Activated naive CD4-positive, alpha-beta T cell treated with anti-CD3 and anti-CD28 coated beads, Interleukin-2, amount 10 ng/mL, durations not matched to agents 7 days and 5 days (primary cell): ENCODE measurements at regions not wholly inside any gene's neighbourhood (a gene's known extent, or its start where the extent isn't known, plus 50 kb on each side); places are given as distances from the start of the nearest gene placed in this dataset.
"Not testable (repeated sequence)": the region's sequence is repeated elsewhere in the genome, so short reads cannot be mapped to it uniquely, and the experiment has no call there.

Experiments
- CTCF ChIA-PET: fragments of 350-600 bp; sonication (Branson Sonifier 250); formaldehyde crosslinking; loops from one replicate; lab custom pipeline; 2021; ENCODE audit warnings: antibody characterized with exemption; lab: Charles Lee
- DNase-seq: peaks from one replicate; pipeline ENCODE4 v3.0.0-alpha.2; 2020
- H3K27ac Mint-ChIP-seq: one replicate; pipeline ENCODE4 v1.8.0; 2021; ENCODE audit warnings: mild to moderate bottlenecking, moderate library complexity, mixed read lengths
- H3K27me3 Mint-ChIP-seq: one replicate; pipeline ENCODE4 v1.8.0; 2021; ENCODE audit warnings: mild to moderate bottlenecking, mixed read lengths
- H3K36me3 Mint-ChIP-seq: one replicate; pipeline ENCODE4 v1.8.0; 2021; ENCODE audit warnings: mixed read lengths
- H3K4me1 Mint-ChIP-seq: one replicate; pipeline ENCODE4 v1.8.0; 2021; ENCODE audit warnings: mixed read lengths
- H3K4me3 Mint-ChIP-seq: one replicate; pipeline ENCODE4 v1.8.0; 2021; ENCODE audit warnings: mild to moderate bottlenecking, moderate library complexity, mixed read lengths
- H3K9me3 Mint-ChIP-seq: one replicate; pipeline ENCODE4 v1.8.0; 2021; ENCODE audit warnings: mixed read lengths

DNA sequence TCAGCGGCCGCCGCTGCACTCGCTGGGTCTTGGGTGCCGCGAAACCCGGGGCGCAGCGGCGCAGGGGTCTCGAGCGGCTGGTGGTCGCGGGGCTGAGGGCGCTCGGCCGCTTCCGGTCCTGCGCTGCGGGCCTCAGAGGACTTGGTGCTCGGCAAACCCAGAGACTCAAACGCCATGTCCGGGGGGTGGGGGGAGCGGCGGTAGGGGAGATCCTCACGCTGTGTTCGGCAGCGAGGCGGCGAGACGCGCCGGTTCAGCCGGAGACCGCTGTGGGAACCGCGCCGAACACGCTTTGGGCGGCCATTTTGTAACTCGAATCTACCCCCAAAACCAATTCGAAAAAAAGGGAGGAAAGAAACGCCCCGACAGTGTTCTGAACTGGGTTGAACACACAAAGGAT lies 317.5 kb upstream of the CDH18 start:
- CTCF ChIA-PET, result no interaction called here
- Mint-ChIP-seq H3K4me1 (no peaks in the 10 kb centered on the region), H3K27ac (no peak overlapping the region), H3K27me3 (no peaks in the 10 kb centered on the region), H3K4me3 (no peak overlapping the region), H3K36me3 (no peaks in the 10 kb centered on the region), H3K9me3 (peaks cover 12% of the 10 kb centered on the region)
- DNase-seq, result no peak

DNA sequence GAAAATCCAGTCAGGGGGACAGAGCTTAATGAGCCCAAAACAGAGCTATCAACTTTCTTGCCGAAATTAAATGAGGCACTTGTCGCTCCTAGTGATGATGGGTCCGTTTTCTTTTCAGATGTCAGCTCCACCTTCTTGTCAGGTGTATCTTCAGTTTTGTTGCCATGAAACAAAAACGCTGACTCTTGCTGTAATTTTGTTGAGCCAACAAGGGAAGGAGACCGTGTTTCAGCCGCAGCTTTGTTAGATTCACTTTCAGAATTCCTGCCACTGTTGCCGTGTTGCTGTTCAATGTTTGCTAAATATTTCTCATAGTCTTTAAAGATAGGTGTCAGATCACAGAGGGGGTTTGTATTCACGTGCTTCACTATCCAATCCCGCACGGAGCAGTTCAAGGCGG lies 316.6 kb upstream of the CDH18 start:
- H3K4me1 Mint-ChIP-seq, CTCF ChIA-PET: not testable (repeated sequence)

DNA sequence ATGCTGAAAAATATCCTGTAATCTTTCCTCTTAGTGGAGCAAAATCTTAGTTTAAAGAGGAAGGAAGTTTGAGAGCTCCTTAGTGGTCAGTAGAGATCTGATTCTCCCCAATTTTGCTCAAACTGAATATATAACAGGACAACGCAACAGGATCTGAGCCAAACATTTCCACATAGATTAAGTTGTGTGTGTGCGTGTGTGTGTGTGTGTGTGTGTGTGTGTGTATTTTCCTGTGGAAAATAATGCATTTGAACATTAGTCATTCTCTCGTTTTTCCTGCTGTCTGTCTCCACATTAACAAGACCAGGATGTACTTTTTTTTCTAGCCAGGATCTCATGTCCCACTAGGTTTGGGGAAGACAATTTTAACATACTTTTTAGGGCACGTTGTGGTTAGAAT lies 312.1 kb upstream of the CDH18 start:
- H3K9me3 Mint-ChIP-seq, result peaks cover 18% of the 10 kb centered on the region
- H3K27ac Mint-ChIP-seq, result no peak overlapping the region
- H3K27me3 Mint-ChIP-seq, result no peaks in the 10 kb centered on the region
- CTCF ChIA-PET, result no interaction called here
- no peak overlapping the region for H3K4me3 Mint-ChIP-seq
- no peaks in the 10 kb centered on the region for H3K4me1 Mint-ChIP-seq
- DNase-seq, result no peak
- no peaks in the 10 kb centered on the region for H3K36me3 Mint-ChIP-seq

More for the DNA sequence above, 316.6 kb upstream of the CDH18 start:
- not testable (repeated sequence) for H3K4me3 Mint-ChIP-seq, H3K27me3 Mint-ChIP-seq, DNase-seq, H3K36me3 Mint-ChIP-seq, H3K27ac Mint-ChIP-seq
- H3K9me3 Mint-ChIP-seq, result peaks cover 12% of the 10 kb centered on the region

DNA sequence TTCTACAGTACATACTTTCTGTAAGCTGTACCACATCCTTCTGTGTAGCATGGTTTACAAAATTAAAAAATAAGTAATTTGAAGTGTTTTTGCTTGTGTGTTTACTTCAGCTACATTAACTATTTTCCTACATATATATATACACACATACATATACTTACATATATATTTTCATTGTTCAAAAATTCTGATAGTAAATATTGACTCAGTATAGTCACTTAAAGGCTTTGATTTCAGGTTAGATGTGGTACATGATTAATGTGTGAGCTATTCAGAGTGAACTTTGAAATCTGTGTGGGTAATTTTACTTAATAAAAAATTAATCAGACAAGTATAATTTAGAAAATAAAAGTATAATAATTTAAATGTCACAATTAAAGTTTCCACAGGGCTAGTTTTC lies 306.7 kb upstream of the CDH18 start:
- Mint-ChIP-seq H3K36me3 (no peaks in the 10 kb centered on the region), H3K9me3 (peaks cover 12% of the 10 kb centered on the region), H3K4me1 (no peaks in the 10 kb centered on the region), H3K27me3 (no peaks in the 10 kb centered on the region), H3K4me3 (no peak overlapping the region), H3K27ac (no peak overlapping the region)
- no peak for DNase-seq
- CTCF ChIA-PET, result no interaction called here

DNA sequence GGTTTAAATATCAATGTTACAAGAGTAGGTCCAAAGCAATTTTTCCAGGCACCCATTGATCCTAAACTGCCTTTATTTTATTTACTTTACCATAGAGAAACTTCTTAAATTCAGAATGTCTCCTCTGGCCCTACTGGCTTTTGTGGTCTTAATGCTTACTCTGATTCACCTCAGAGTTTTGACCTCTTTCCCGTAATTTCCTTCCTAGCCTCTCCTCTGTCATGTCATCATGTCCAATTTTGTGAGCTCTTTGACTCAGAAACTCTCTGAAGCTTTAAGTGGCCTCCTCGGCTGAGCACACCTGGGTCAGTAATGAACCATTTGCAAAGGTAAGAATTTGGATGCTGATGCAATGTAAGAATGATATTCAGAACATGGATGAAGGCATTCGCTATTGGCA lies 303.8 kb upstream of the CDH18 start:
- CTCF ChIA-PET, result no interaction called here
- Mint-ChIP-seq H3K4me1 (no peaks in the 10 kb centered on the region), H3K4me3 (no peak overlapping the region), H3K9me3 (peaks cover 4% of the 10 kb centered on the region), H3K27ac (no peak overlapping the region), H3K27me3 (no peaks in the 10 kb centered on the region), H3K36me3 (no peaks in the 10 kb centered on the region)
- DNase-seq, result no peak

DNA sequence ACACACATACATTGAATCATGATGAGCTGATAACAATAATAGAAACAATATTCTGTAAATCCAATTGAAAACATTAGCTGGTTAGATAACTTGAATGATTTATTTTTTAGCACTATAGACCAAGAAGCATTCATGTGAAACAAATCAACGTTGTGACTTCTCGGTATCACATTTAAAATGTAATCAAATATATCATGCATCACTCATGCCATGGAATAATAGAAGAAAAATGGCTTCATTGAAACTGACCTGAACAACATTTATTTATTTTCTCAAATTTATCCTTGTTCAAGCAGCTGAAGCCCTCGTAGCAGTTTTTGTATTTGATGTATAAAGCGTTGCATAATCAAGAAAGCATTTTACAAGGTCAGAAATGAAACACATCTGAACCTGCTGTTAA lies 299.6 kb upstream of the CDH18 start:
- Mint-ChIP-seq H3K36me3 (no peaks in the 10 kb centered on the region), H3K4me3 (no peak overlapping the region), H3K4me1 (no peaks in the 10 kb centered on the region), H3K27ac (no peak overlapping the region), H3K27me3 (no peaks in the 10 kb centered on the region), H3K9me3 (peaks cover 9% of the 10 kb centered on the region)
- CTCF ChIA-PET, result no interaction called here
- no peak for DNase-seq

DNA sequence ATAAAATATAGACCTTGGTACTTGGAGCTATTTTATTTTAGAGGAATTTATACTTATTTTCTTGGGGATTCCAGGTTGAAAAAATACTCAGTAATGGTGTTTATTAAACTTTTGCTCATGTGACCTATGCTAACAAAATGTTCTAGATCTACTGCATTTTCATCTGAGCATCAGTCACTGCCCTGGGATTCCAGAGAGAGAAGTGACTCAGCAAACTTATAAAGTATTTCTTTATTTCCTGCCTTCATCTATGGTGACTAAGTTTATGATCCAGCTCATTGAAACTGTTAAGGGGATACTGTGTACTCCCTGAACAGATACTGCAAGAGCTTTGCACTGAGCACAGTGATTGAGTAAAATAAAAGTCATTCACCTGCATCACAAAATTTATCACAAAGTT lies 298.5 kb upstream of the CDH18 start:
- H3K27me3 Mint-ChIP-seq, result no peaks in the 10 kb centered on the region
- CTCF ChIA-PET, result no interaction called here

DNA sequence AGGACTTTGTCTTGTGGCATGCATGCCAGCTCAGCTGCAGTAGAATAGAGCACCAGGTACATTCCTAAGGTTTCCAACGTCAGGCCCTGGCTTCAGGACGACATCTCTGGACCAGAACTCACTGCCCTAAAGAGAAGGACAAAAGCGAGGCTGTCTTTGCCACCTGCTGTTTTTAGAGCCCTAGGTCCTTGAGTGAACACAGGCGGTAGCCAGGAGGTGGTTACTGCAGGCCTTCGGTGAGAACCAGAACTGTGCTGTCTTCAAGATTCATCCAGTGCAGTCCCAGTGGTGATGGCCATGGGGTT lies 288.9 kb upstream of the CDH18 start:
- no peak for DNase-seq
- peaks cover 13% of the 10 kb centered on the region for H3K9me3 Mint-ChIP-seq
- H3K36me3 Mint-ChIP-seq, result no peaks in the 10 kb centered on the region
- H3K4me1 Mint-ChIP-seq, result no peaks in the 10 kb centered on the region
- CTCF ChIA-PET, result no interaction called here
- no peak overlapping the region for H3K4me3 Mint-ChIP-seq
- no peak overlapping the region for H3K27ac Mint-ChIP-seq
- no peaks in the 10 kb centered on the region for H3K27me3 Mint-ChIP-seq

More for the DNA sequence above, 298.5 kb upstream of the CDH18 start:
- H3K36me3 Mint-ChIP-seq, result no peaks in the 10 kb centered on the region
- no peak overlapping the region for H3K27ac Mint-ChIP-seq
- H3K4me3 Mint-ChIP-seq, result no peak overlapping the region
- no peak for DNase-seq
- H3K4me1 Mint-ChIP-seq, result no peaks in the 10 kb centered on the region
- peaks cover 11% of the 10 kb centered on the region for H3K9me3 Mint-ChIP-seq

DNA sequence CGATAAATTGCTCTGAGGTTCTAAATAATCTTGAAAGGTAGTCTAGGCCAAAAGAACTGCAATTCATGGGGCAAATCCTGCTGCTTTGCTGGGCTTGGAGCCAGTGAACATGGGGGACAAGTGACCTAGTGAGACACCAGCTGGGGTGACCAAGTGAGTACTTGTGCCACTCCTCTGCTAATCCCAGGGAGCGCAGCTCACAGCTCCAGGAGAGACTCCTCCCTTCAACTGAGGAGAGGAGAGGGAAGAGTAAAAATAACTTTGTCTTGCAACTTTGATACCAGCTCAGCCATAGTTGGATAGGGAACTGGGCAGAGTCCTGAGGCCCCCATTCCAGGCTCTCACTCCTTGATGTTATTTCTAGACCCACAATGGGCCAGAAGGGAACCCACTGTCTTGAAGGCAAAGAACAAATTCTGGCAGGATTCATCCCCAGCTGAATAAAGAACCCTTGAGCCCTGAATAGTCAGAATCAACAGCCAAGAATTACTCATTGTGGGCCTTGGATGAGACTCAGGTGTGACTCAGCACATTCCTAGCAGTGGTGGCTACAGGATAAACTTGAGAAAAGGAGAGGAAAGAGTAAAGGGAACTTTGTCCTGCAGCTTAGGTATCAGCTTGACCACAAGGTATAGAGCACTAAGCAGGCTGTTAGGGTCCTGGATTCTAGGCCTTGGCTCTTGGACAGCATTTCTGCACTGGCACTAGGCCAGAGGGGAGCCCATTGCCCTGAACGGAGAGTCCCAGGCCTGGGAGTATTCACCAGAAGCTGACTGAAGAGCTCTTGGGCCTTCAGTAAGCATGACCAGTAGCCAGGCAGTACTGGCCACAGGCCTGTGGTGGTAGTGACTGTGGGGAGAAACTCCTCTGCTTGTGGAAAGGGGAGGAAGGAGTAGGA lies 288.3 kb upstream of the CDH18 start:
- Mint-ChIP-seq H3K4me1 (no peaks in the 10 kb centered on the region), H3K4me3 (no peak overlapping the region), H3K9me3 (peaks cover 11% of the 10 kb centered on the region), H3K36me3 (no peaks in the 10 kb centered on the region), H3K27ac (no peak overlapping the region), H3K27me3 (no peaks in the 10 kb centered on the region)
- CTCF ChIA-PET, result no interaction called here
- DNase-seq, result no peak

DNA sequence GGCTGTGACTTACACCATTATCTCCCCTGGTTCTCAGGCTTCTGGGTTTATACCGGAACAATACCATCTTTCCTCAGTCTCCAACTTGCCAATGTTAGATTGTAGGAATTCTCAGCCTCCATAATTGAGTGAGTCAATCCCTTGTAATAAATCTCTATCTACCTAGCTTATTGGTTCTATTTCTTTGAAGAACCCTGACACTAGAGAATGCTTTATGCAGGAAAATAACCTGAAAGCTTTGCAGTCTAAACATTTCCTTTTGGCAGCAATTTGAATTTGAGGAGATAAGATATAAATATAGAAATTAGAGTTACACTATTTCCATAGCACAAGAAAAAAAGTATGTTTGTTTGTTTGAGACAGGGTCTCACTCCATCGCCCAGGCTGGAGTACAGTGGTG lies 278.1 kb upstream of the CDH18 start:
- no peaks in the 10 kb centered on the region for H3K27me3 Mint-ChIP-seq
- no peaks in the 10 kb centered on the region for H3K36me3 Mint-ChIP-seq
- H3K4me1 Mint-ChIP-seq, result no peaks in the 10 kb centered on the region
- H3K27ac Mint-ChIP-seq, result no peak overlapping the region
- DNase-seq, result no peak
- CTCF ChIA-PET, result no interaction called here
- no peak overlapping the region for H3K4me3 Mint-ChIP-seq
- H3K9me3 Mint-ChIP-seq, result peaks cover 20% of the 10 kb centered on the region

DNA sequence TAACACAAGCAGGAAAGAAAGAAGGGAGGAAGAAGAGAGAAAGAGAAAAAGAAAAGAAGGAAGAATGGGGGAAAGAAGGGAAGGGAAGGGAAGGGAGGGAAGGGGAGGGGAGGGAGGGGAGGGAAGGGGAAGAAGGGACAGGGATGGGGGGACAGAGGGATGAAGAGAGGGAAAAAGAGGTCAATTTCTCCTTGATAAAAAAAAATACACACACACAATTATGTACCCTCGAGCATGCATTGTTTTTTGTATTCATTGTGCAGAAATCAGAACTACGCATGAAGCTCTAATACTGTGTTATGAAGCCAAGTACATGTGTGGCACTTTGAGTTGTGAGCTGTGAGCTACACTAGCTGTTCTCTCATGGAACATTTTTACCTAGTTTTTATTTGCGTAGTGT lies 274.9 kb upstream of the CDH18 start:
- peaks cover 12% of the 10 kb centered on the region for H3K9me3 Mint-ChIP-seq
- no peak overlapping the region for H3K27ac Mint-ChIP-seq
- H3K27me3 Mint-ChIP-seq, result no peaks in the 10 kb centered on the region
- no peak overlapping the region for H3K4me3 Mint-ChIP-seq
- no peak for DNase-seq
- CTCF ChIA-PET, result no interaction called here
- H3K36me3 Mint-ChIP-seq, result no peaks in the 10 kb centered on the region
- H3K4me1 Mint-ChIP-seq, result no peaks in the 10 kb centered on the region

DNA sequence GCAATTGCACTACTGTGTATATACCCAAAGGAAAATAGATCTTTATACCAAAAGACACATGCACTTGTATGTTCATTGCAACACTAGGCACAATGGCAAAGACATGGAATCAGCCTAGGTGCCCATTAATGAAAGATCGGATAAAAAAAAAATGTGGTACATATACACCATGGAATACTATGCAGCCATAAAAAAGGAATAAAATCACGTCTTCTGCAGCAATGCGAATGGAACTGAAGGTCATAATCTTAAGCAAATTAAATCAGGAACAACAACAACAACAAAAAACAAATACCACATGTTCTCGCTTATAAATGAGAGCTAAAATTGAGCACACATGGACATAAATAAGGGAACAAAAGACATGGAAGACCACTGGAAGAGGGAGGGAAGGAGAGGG lies 266.7 kb upstream of the CDH18 start:
- Mint-ChIP-seq H3K27me3 (no peaks in the 10 kb centered on the region), H3K27ac (no peak overlapping the region), H3K36me3 (no peaks in the 10 kb centered on the region), H3K4me3 (no peak overlapping the region), H3K9me3 (peaks cover 17% of the 10 kb centered on the region), H3K4me1 (no peaks in the 10 kb centered on the region)
- DNase-seq, result no peak
- CTCF ChIA-PET, result no interaction called here

DNA sequence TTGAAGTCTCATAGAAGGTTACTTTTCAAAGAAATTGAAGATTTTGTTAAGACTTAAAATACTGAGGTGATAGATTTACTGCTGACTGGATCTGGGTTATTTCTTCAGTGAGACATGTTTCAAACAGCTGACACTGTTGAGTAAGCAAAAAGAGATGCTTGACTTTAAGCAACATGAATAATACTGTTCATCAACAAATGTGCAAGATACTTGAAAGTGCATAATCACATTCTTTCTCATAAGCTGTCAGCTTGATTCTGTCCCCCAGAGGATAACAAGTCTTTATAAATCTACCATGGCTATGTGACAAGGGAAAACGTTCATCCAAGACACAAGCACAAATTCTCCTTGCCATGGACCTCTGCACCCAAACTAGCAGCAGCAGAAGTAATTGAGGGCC lies 260.1 kb upstream of the CDH18 start:
- peaks cover 10% of the 10 kb centered on the region for H3K9me3 Mint-ChIP-seq
- DNase-seq, result no peak
- no peaks in the 10 kb centered on the region for H3K4me1 Mint-ChIP-seq
- no peak overlapping the region for H3K4me3 Mint-ChIP-seq
- CTCF ChIA-PET, result no interaction called here
- H3K27ac Mint-ChIP-seq, result no peak overlapping the region
- H3K36me3 Mint-ChIP-seq, result no peaks in the 10 kb centered on the region
- H3K27me3 Mint-ChIP-seq, result no peaks in the 10 kb centered on the region

DNA sequence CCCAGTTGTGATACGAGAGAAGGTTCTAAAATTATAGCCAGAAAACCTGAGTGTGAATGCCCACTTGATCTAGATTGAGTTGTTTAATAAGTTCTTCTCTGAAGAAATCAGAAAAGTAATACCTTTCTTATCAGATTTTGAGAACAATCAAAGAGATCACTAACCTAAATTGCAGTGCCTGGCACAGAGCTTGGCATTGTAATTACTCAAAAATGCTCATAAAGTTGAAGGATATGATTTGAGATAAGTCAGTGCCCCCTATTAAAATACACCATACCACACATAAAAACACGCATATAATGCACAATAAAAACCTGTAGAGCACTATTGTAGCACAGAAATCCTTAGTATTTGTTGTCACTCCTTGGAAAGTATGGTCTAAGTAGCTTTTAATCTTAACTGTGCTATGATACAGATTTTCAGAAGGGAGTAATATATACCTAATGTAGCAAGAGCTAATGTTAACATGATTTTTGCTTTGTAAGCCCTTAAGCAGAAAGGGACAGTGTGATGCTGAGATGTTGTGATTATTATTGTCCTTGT lies 257.5 kb upstream of the CDH18 start:
- Mint-ChIP-seq H3K4me1 (no peaks in the 10 kb centered on the region), H3K36me3 (no peaks in the 10 kb centered on the region), H3K27ac (no peak overlapping the region), H3K27me3 (no peaks in the 10 kb centered on the region), H3K9me3 (peaks cover 8% of the 10 kb centered on the region), H3K4me3 (no peak overlapping the region)
- no peak for DNase-seq
- CTCF ChIA-PET, result no interaction called here

DNA sequence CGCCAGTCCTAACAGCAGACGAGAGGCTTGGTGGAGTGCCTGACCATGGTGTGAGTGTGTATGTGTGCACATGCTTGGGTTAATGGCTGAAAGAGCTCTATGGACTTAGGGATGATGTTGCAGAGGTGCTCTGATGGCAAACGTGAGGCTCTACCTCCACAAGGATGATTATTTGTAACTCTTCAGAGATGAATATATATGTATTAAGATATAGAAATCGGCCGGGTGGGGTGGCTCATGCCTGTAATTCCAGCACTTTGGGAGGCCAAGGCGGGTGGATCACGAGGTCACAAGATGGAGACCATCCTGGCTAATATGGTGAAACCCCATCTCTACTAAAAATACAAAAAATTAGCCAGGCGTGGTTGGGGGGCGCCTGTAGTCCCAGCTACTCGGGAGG lies 253.4 kb upstream of the CDH18 start:
- no peaks in the 10 kb centered on the region for H3K27me3 Mint-ChIP-seq

More for the DNA sequence above, 253.4 kb upstream of the CDH18 start:
- CTCF ChIA-PET, result no interaction called here
- no peaks in the 10 kb centered on the region for H3K4me1 Mint-ChIP-seq
- no peaks in the 10 kb centered on the region for H3K36me3 Mint-ChIP-seq
- peaks cover 7% of the 10 kb centered on the region for H3K9me3 Mint-ChIP-seq
- H3K4me3 Mint-ChIP-seq, result no peak overlapping the region
- DNase-seq, result no peak
- no peak overlapping the region for H3K27ac Mint-ChIP-seq
